ENCODE measurements at regions not wholly inside any gene's neighbourhood (a gene's known extent, or its start where the extent isn't known, plus 50 kb on each side); places are given as distances from the start of the nearest gene placed in this dataset.

DNA sequence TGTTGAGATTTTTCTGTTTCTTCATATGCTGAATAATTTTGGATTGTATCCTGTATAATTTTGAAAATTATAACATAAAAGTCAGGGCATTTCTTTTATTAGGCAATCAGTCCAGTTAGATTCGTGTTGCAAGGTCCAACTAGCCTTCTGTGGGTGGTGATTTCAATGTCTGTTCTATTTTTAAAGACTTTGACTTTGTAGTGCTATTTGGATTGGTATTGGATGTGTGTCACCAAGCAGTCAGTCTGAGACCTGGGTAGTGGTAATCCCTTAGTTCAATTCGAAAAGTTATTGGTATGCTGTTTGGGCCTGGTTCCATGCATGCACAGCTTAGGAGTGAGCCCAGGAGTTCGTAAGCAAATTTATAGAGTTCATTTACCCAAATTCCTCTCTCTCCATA is 82.2 kb downstream of the EPDR1 start:
- TF ChIP-seq, protein P1, sequence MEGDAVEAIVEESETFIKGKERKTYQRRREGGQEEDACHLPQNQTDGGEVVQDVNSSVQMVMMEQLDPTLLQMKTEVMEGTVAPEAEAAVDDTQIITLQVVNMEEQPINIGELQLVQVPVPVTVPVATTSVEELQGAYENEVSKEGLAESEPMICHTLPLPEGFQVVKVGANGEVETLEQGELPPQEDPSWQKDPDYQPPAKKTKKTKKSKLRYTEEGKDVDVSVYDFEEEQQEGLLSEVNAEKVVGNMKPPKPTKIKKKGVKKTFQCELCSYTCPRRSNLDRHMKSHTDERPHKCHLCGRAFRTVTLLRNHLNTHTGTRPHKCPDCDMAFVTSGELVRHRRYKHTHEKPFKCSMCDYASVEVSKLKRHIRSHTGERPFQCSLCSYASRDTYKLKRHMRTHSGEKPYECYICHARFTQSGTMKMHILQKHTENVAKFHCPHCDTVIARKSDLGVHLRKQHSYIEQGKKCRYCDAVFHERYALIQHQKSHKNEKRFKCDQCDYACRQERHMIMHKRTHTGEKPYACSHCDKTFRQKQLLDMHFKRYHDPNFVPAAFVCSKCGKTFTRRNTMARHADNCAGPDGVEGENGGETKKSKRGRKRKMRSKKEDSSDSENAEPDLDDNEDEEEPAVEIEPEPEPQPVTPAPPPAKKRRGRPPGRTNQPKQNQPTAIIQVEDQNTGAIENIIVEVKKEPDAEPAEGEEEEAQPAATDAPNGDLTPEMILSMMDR (IDR thresholded peaks at IDR 0.05): no peak
- TF ChIP-seq ZFX (IDR thresholded peaks at IDR 0.05; ENCODE audit: borderline replicate concordance): no peak
- no peak overlapping the region for H3K27ac ChIP-seq

DNA sequence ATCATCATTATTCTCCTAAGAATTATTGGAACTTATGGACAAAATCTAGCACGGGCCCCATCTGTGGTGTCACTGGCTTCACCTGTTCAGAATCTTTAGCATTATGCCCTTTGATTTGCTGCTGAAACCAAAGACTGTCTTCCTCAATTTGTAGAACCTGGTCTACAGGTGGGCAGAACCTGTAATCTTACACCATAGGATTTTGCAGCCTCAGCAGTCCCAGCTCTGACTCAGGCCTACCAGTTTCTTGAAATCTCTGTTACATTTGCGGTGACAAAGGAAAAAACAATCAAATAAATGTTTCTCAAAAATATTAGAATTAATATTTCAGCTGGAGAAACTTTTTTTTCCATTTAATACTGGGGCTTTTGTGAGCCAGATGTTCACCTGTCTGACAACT is 86.1 kb downstream of the EPDR1 start:
- H3K27ac ChIP-seq: no peak overlapping the region
- TF ChIP-seq, protein P1 (IDR thresholded peaks at IDR 0.05): no peak
- no peak for TF ChIP-seq ZFX (IDR thresholded peaks at IDR 0.05; ENCODE audit: borderline replicate concordance)

DNA sequence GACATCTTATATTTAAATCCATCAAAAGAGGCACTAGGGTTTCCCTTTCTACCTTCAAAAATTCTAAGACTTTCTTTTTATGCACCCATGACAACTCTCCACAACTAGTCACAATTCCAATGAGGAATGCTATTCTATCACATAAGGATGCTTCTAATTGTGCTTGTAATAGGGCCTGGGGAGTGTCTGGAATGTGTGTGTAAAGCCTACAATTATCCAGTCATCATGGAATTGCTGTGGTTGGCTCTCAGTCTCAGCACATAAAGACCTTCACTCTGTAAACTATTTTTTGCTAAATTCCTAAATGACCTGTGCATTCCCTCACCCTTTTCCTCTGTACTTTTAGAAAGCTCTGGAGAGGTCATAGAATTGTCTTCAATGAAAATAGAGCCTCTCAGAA is 86.7 kb downstream of the EPDR1 start:
- no peak overlapping the region for H3K27ac ChIP-seq
- TF ChIP-seq ZFX (IDR thresholded peaks at IDR 0.05; ENCODE audit: borderline replicate concordance): no peak
- TF ChIP-seq, protein P1 (IDR thresholded peaks at IDR 0.05): no peak

GRCh38 chr7:38013246-38013645 is 92.8 kb downstream of the EPDR1 start:
- no peak overlapping the region for H3K27ac ChIP-seq
- TF ChIP-seq, protein P1 (IDR thresholded peaks at IDR 0.05): no peak
- no peak for TF ChIP-seq ZFX (IDR thresholded peaks at IDR 0.05; ENCODE audit: borderline replicate concordance)

GRCh38 chr7:38016567-38016966 is 96.1 kb downstream of the EPDR1 start:
- TF ChIP-seq ZFX (IDR thresholded peaks at IDR 0.05; ENCODE audit: borderline replicate concordance): no peak
- TF ChIP-seq, protein P1 (IDR thresholded peaks at IDR 0.05): no peak
- no peak overlapping the region for H3K27ac ChIP-seq

GRCh38 chr7:38017320-38017719 is 96.9 kb downstream of the EPDR1 start:
- no peak overlapping the region for H3K27ac ChIP-seq
- no peak for TF ChIP-seq ZFX (IDR thresholded peaks at IDR 0.05; ENCODE audit: borderline replicate concordance)
- TF ChIP-seq, protein P1 (IDR thresholded peaks at IDR 0.05): no peak

DNA sequence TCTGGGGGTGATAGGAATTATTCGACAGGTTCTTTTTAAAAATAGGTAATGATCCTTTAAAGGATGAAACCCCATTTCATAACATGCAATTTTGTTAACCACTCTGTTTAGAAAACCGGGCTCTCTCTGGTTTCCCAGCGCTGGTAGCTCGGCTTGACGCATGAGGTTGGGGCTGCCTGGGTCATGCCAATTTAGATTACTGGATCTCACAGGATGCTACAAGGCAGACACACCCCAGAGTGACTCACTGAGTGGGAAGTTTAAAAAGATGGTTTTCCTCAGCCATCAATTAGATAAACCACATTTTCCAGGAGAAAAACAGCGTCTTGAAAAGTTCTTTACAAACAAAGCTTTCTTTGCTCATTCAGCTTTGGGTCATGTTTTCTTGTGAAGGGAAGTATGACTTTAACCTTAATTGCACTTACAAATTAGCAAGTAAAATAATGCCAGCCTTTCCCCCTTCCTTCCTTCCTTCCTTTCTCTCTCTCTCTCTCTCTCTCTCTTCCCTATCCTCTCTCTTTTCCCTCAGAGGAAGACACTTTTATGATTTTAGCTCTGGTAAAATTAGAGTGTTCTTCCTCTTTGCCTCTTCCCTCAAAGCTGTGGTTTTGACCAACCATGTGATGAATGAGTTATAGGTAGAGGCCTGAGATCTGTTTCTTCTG is 99.8 kb downstream of the EPDR1 start:
- H3K27ac ChIP-seq: no peak overlapping the region
- no peak for TF ChIP-seq ZFX (IDR thresholded peaks at IDR 0.05; ENCODE audit: borderline replicate concordance)
- TF ChIP-seq, protein P1 (IDR thresholded peaks at IDR 0.05): no peak

Measured in 22Rv1 (cell line).